HUDEP-2 (cell line): ENCODE measurements at regions not wholly inside any gene's neighbourhood (a gene's known extent, or its start where the extent isn't known, plus 50 kb on each side); places are given as distances from the start of the nearest gene placed in this dataset.

Source experiments
- DNase-seq, 76 experiments: peaks; one replicate each; lab custom pipeline; 2025; ENCODE audit not compliant: unreplicated experiment in 76 of 76; lab: John Stamatoyannopoulos, UW

- no peak for DNase-seq
These were observed 279.5 kb upstream of the POU3F3 start for GRCh38 chr2:104574367-104574766.

- no peak for DNase-seq
These were observed 276.8 kb upstream of the POU3F3 start for GRCh38 chr2:104577143-104577542.

- no peak for DNase-seq
These were observed 271.4 kb upstream of the POU3F3 start for GRCh38 chr2:104582471-104582870.

- DNase-seq = no peak
These were observed 270.1 kb upstream of the POU3F3 start for GRCh38 chr2:104583811-104584210.

- DNase-seq = no peak
These were observed 269.5 kb upstream of the POU3F3 start for GRCh38 chr2:104584393-104584792.

- no peak for DNase-seq
These were observed 258.3 kb upstream of the POU3F3 start for GRCh38 chr2:104595576-104595975.

- DNase-seq = no peak
These were observed 256.0 kb upstream of the POU3F3 start for GRCh38 chr2:104597942-104598341.

GRCh38 chr2:104598636-104599035 lies 255.3 kb upstream of the POU3F3 start:
- no peak for DNase-seq

GRCh38 chr2:104599787-104600510 lies 254.0 kb upstream of the POU3F3 start:
- DNase-seq = no peak

GRCh38 chr2:104606056-104606455 lies 247.9 kb upstream of the POU3F3 start:
- no peak for DNase-seq

GRCh38 chr2:104616856-104617255 lies 237.1 kb upstream of the POU3F3 start:
- DNase-seq = no peak

GRCh38 chr2:104620801-104621200 lies 233.1 kb upstream of the POU3F3 start:
- DNase-seq = no peak

GRCh38 chr2:104635608-104636007 lies 218.3 kb upstream of the POU3F3 start:
- no peak for DNase-seq

- DNase-seq = no peak
These were observed 215.6 kb upstream of the POU3F3 start for GRCh38 chr2:104638190-104638858.

- DNase-seq = no peak
These were observed 215.1 kb upstream of the POU3F3 start for GRCh38 chr2:104638859-104639202.

- DNase-seq = no peak
These were observed 212.1 kb upstream of the POU3F3 start for GRCh38 chr2:104641786-104642185.

- DNase-seq = no peak
These were observed 205.5 kb upstream of the POU3F3 start for GRCh38 chr2:104648376-104648775.

GRCh38 chr2:104649866-104650265 lies 204.0 kb upstream of the POU3F3 start:
- DNase-seq = no peak

GRCh38 chr2:104650405-104650996 lies 203.4 kb upstream of the POU3F3 start:
- DNase-seq = no peak

- DNase-seq = no peak
These were observed 199.1 kb upstream of the POU3F3 start for GRCh38 chr2:104654811-104655210.

- no peak for DNase-seq
These were observed 197.2 kb upstream of the POU3F3 start for GRCh38 chr2:104656571-104657163.
